ENCODE measurements at regions not wholly inside any gene's neighbourhood (a gene's known extent, or its start where the extent isn't known, plus 50 kb on each side); places are given as distances from the start of the nearest gene placed in this dataset.

DNA sequence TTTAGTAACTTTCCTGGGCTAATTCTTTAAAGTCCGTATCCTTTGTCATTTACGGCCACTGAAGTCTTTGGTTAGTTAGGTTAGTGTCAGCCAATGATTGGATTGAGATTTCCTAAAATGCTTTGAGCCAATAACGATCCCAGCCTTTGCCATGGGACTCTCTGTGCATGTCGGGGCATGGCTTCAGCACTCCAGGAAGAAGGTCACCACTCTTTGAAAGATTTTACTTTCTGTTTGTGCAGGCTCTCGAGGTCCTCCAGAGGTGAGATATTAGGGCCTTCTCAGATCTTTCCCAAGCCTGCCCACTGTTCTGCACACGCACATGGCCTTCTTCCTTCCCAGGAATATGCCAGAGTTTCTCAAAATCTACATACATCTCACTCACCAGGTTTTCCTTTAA, 153.7 kb upstream of the ARGLU1 start:
- TF ChIP-seq, protein P1, sequence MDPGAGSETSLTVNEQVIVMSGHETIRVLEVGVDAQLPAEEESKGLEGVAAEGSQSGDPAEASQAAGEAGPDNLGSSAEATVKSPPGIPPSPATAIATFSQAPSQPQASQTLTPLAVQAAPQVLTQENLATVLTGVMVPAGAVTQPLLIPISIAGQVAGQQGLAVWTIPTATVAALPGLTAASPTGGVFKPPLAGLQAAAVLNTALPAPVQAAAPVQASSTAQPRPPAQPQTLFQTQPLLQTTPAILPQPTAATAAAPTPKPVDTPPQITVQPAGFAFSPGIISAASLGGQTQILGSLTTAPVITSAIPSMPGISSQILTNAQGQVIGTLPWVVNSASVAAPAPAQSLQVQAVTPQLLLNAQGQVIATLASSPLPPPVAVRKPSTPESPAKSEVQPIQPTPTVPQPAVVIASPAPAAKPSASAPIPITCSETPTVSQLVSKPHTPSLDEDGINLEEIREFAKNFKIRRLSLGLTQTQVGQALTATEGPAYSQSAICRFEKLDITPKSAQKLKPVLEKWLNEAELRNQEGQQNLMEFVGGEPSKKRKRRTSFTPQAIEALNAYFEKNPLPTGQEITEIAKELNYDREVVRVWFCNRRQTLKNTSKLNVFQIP (CRISPR knock-in tag; IDR thresholded peaks at IDR 0.05; ENCODE audit: borderline replicate concordance, low read depth): no peak
- TF ChIP-seq, protein P2, sequence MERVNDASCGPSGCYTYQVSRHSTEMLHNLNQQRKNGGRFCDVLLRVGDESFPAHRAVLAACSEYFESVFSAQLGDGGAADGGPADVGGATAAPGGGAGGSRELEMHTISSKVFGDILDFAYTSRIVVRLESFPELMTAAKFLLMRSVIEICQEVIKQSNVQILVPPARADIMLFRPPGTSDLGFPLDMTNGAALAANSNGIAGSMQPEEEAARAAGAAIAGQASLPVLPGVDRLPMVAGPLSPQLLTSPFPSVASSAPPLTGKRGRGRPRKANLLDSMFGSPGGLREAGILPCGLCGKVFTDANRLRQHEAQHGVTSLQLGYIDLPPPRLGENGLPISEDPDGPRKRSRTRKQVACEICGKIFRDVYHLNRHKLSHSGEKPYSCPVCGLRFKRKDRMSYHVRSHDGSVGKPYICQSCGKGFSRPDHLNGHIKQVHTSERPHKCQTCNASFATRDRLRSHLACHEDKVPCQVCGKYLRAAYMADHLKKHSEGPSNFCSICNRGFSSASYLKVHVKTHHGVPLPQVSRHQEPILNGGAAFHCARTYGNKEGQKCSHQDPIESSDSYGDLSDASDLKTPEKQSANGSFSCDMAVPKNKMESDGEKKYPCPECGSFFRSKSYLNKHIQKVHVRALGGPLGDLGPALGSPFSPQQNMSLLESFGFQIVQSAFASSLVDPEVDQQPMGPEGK (CRISPR knock-in tag; IDR thresholded peaks at IDR 0.05; ENCODE audit: borderline replicate concordance): no peak
- TF ChIP-seq ZFP3 (CRISPR knock-in tag; IDR thresholded peaks at IDR 0.05): no peak
